Liver (tissue), 8 donors: ENCODE measurements at regions not wholly inside any gene's neighbourhood (a gene's known extent, or its start where the extent isn't known, plus 50 kb on each side); places are given as distances from the start of the nearest gene placed in this dataset.

ENCODE experiments used
- DNase-seq: peaks from one replicate; pipeline ENCODE4 v3.0.0-alpha.2; 2017; ENCODE audit warnings: low spot score
- H3K27ac ChIP-seq, 2 donors: one replicate each; pipeline ENCODE4 v1.7.0; 2013; ENCODE audit warnings: inconsistent platforms in 2 of 2, low read length in 2 of 2, control low read depth in 1 of 2, low read depth in 1 of 2, mild to moderate bottlenecking in 1 of 2
- H3K27me3 ChIP-seq, 4 donors: one replicate each; pipeline versions ENCODE4 v1.6.1 to v1.7.0; 2013; ENCODE audit warnings: low read length in 3 of 4, inconsistent platforms in 1 of 4, mild to moderate bottlenecking in 1 of 4, moderate library complexity in 1 of 4; ENCODE audit not compliant: control insufficient read depth in 4 of 4, insufficient read depth in 4 of 4
- H3K36me3 ChIP-seq, 4 donors: one replicate each; pipeline versions ENCODE4 v1.6.1 to v1.7.0; 2013; ENCODE audit warnings: low read length in 3 of 4, mild to moderate bottlenecking in 3 of 4, low read depth in 1 of 4, moderate library complexity in 1 of 4; ENCODE audit not compliant: control insufficient read depth in 4 of 4, insufficient read depth in 3 of 4
- H3K4me1 ChIP-seq, 4 donors: one replicate each; pipeline versions ENCODE4 v1.6.1 to v1.7.0; 2013; ENCODE audit warnings: low read length in 3 of 4, mild to moderate bottlenecking in 3 of 4, moderate library complexity in 1 of 4; ENCODE audit not compliant: control insufficient read depth in 4 of 4, insufficient read depth in 4 of 4
- H3K4me3 ChIP-seq, 3 donors: one replicate each; pipeline versions ENCODE4 v1.6.1 to v1.7.0; 2013; ENCODE audit warnings: low read length in 3 of 3, control low read depth in 1 of 3, low read depth in 1 of 3, mild to moderate bottlenecking in 1 of 3
- H3K9ac ChIP-seq, 2 donors: one replicate each; pipeline ENCODE4 v1.7.0; 2013; ENCODE audit warnings: low read length in 2 of 2, mild to moderate bottlenecking in 2 of 2, moderate library complexity in 2 of 2, control low read depth in 1 of 2, low read depth in 1 of 2
- H3K9me3 ChIP-seq, 4 donors: one replicate each; pipeline versions ENCODE4 v1.6.1 to v1.7.0; 2013; ENCODE audit warnings: low read length in 3 of 4; ENCODE audit not compliant: control insufficient read depth in 4 of 4
- FOXA1 ChIP-seq: IDR thresholded peaks from 2 replicates; pipeline ENCODE4 v1.6.1; 2016; ENCODE audit warnings: antibody characterized with exemption
- FOXA2 ChIP-seq: IDR thresholded peaks from 2 replicates; pipeline ENCODE4 v1.6.1; 2016; ENCODE audit warnings: antibody characterized with exemption
- GABPA ChIP-seq, 2 donors: IDR thresholded peaks in 1 of 2; conservative IDR thresholded peaks in 1 of 2; 2 replicates each; pipeline ENCODE4 v1.6.1; 2016; ENCODE audit warnings: antibody characterized with exemption in 2 of 2, mild to moderate bottlenecking in 1 of 2, moderate library complexity in 1 of 2
- HNF4G ChIP-seq: IDR thresholded peaks from 2 replicates; pipeline ENCODE4 v1.6.1; 2016; ENCODE audit warnings: antibody characterized with exemption
- JUND ChIP-seq, 2 donors: IDR thresholded peaks; 2 replicates each; pipeline ENCODE4 v1.6.1; 2016; ENCODE audit warnings: antibody characterized with exemption in 2 of 2
- NR2F2 ChIP-seq: IDR thresholded peaks from 2 replicates; pipeline ENCODE4 v1.6.1; 2016; ENCODE audit warnings: antibody characterized with exemption
- RAD21 ChIP-seq, 2 donors: IDR thresholded peaks; 2 replicates each; pipeline ENCODE4 v1.6.1; 2016; ENCODE audit warnings: antibody characterized with exemption in 2 of 2, mild to moderate bottlenecking in 2 of 2
- SP1 ChIP-seq: IDR thresholded peaks from 2 replicates; pipeline ENCODE4 v1.6.1; 2018; ENCODE audit warnings: antibody characterized with exemption, mild to moderate bottlenecking
- TAF1 ChIP-seq: conservative IDR thresholded peaks from 2 replicates; pipeline ENCODE4 v1.6.1; 2016; ENCODE audit warnings: antibody characterized with exemption, mild to moderate bottlenecking
- YY1 ChIP-seq: IDR thresholded peaks from 2 replicates; pipeline ENCODE4 v1.6.1; 2016; ENCODE audit warnings: antibody characterized with exemption, mild to moderate bottlenecking
- WGBS: extraction: QIAGEN DNeasy Blood & Tissue Kit; methylation state at CpG from one replicate; pipeline ENCODE4 v1.1.7; 2013; 5-methylcytosine and 5-hydroxymethylcytosine counted together
- TF ChIP-seq, protein P1 (sequence below): IDR thresholded peaks from 2 replicates; pipeline ENCODE4 v1.6.1; 2016; ENCODE audit warnings: antibody characterized with exemption, mild to moderate bottlenecking
- TF ChIP-seq, protein P2 (sequence below): IDR thresholded peaks from 2 replicates; pipeline ENCODE4 v1.6.1; 2016; ENCODE audit warnings: antibody characterized with exemption
- TF ChIP-seq, protein P3 (sequence below): fragments of 150-350 bp; IDR thresholded peaks from 2 replicates; pipeline ENCODE4 v1.5.1; 2017; ENCODE audit warnings: improper control_type of control experiment, low read depth, low read length; ENCODE audit not compliant: missing input control
- donor health status: healthy.
- donor health status: healthy.
- donor health status: healthy.
- donor health status: healthy.
- donor health status: healthy.

DNA sequence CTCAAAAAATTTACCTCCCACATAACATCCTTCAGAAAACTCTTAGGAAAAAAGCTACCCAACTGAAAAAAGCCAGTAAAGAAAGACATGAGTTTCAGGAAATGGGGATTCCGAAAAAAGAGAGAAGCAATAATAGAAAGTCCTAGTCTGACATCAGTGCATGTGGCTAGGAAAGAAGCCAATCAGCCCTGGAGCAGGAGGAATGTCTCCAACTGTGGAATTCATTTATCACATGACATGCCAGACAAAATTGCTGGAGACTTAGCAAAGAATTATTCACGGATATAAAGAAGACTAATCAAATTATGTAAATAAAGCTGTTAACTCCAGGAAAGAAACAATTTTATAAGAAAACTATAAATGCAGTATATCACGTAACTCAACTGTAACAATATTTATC lies 258.9 kb upstream of the RARB start:
- WGBS: 76% methylated on average over 3 of the region's 3 CpGs

DNA sequence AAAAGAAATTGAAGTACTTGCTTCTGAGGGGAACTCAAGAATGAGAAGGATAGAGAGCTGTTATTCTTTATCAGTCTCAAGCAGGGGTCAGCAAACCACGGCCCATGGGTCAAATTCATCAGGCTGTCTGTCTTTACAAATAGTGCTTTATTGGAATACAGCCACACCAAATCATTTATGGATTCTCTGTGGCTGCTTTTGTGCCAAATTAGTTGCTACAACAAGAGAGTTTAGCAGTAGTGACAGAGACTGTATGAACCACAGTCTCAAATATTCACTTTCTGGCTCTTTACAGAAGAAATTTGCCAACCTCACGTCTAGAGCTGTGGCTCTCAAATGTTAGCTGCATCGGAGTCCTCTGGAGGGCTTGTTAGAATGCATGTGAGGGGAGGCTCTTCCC lies 258.0 kb upstream of the RARB start:
- Histone ChIP-seq H3K36me3 (no peaks in the 10 kb centered on the region), H3K27me3 (no peaks in the 10 kb centered on the region), H3K9me3 (peaks cover 0 to 3% (median 0%) of the 10 kb centered on the region in 4 donors), H3K9ac (no peak overlapping the region), H3K4me3 (no peak overlapping the region), H3K4me1 (no peaks in the 10 kb centered on the region), H3K27ac (no peak overlapping the region)
- WGBS: 48% methylated on average over 3 of the region's 3 CpGs
- TF ChIP-seq NR2F2: peak; percentile 24
- no peak for TF ChIP-seq JUND (IDR thresholded peaks at IDR 0.05)
- no peak for DNase-seq

More for the DNA sequence above, 258.9 kb upstream of the RARB start:
- Histone ChIP-seq H3K9ac (no peak overlapping the region), H3K9me3 (peaks cover 0 to 3% (median 0%) of the 10 kb centered on the region in 4 donors), H3K27me3 (no peaks in the 10 kb centered on the region), H3K4me1 (no peaks in the 10 kb centered on the region), H3K4me3 (no peak overlapping the region), H3K27ac (no peak overlapping the region), H3K36me3 (no peaks in the 10 kb centered on the region)
- DNase-seq: no peak
- TF ChIP-seq RAD21 (IDR thresholded peaks at IDR 0.05): no peak
- TF ChIP-seq, protein P1, sequence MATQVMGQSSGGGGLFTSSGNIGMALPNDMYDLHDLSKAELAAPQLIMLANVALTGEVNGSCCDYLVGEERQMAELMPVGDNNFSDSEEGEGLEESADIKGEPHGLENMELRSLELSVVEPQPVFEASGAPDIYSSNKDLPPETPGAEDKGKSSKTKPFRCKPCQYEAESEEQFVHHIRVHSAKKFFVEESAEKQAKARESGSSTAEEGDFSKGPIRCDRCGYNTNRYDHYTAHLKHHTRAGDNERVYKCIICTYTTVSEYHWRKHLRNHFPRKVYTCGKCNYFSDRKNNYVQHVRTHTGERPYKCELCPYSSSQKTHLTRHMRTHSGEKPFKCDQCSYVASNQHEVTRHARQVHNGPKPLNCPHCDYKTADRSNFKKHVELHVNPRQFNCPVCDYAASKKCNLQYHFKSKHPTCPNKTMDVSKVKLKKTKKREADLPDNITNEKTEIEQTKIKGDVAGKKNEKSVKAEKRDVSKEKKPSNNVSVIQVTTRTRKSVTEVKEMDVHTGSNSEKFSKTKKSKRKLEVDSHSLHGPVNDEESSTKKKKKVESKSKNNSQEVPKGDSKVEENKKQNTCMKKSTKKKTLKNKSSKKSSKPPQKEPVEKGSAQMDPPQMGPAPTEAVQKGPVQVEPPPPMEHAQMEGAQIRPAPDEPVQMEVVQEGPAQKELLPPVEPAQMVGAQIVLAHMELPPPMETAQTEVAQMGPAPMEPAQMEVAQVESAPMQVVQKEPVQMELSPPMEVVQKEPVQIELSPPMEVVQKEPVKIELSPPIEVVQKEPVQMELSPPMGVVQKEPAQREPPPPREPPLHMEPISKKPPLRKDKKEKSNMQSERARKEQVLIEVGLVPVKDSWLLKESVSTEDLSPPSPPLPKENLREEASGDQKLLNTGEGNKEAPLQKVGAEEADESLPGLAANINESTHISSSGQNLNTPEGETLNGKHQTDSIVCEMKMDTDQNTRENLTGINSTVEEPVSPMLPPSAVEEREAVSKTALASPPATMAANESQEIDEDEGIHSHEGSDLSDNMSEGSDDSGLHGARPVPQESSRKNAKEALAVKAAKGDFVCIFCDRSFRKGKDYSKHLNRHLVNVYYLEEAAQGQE: no peak
- no peak for TF ChIP-seq JUND (IDR thresholded peaks at IDR 0.05)
- TF ChIP-seq FOXA1: no peak
- no peak for TF ChIP-seq FOXA2
- TF ChIP-seq, protein P2, sequence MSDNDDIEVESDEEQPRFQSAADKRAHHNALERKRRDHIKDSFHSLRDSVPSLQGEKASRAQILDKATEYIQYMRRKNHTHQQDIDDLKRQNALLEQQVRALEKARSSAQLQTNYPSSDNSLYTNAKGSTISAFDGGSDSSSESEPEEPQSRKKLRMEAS: no peak
- TF ChIP-seq YY1: no peak

DNA sequence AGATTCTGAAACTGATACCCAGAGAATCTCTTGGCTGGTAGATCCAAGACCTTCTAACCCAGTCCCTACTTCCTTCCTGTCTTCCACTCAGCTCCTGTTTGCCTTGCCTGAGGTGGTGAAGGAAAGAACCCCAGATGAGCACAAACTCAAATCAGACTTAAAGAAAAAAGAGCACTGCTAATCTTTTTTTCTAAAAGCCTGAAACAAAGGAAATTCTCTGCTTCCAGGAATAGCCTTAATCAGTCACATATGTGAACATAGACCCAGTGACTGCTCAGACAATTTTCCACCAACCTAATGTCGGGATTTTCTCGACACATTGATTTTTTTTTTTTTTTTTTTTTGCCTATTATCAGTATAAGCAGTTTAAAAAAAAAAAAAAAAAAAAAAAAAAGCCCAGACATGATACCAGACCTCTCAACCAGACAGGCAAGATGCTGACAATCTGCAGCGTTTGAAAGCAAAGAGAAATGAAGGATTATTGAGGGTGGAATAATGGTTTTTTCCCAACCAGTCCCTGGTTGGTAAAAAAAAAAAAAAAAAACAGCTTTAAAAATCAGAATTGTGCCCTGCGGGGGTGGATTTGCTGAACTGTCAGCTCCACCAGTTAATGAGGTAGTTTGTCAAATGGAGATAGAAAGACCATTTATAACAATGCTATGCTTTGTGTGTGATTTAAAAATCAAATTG lies 256.8 kb upstream of the RARB start:
- Histone ChIP-seq H3K27me3 (no peaks in the 10 kb centered on the region), H3K27ac (no peak overlapping the region), H3K9ac (no peak overlapping the region), H3K4me1 (no peaks in the 10 kb centered on the region), H3K36me3 (no peaks in the 10 kb centered on the region), H3K9me3 (peaks cover 0 to 3% (median 0%) of the 10 kb centered on the region in 4 donors), H3K4me3 (no peak overlapping the region)
- TF ChIP-seq FOXA2 (no peak), GABPA (IDR thresholded peaks at IDR 0.05 in 1 of 2, conservative IDR thresholded peaks at IDR 0.05 in 1 of 2) (no peak), TAF1 (no peak), NR2F2 (no peak), YY1 (no peak), HNF4G (no peak), SP1 (no peak)
- TF ChIP-seq, protein P3, sequence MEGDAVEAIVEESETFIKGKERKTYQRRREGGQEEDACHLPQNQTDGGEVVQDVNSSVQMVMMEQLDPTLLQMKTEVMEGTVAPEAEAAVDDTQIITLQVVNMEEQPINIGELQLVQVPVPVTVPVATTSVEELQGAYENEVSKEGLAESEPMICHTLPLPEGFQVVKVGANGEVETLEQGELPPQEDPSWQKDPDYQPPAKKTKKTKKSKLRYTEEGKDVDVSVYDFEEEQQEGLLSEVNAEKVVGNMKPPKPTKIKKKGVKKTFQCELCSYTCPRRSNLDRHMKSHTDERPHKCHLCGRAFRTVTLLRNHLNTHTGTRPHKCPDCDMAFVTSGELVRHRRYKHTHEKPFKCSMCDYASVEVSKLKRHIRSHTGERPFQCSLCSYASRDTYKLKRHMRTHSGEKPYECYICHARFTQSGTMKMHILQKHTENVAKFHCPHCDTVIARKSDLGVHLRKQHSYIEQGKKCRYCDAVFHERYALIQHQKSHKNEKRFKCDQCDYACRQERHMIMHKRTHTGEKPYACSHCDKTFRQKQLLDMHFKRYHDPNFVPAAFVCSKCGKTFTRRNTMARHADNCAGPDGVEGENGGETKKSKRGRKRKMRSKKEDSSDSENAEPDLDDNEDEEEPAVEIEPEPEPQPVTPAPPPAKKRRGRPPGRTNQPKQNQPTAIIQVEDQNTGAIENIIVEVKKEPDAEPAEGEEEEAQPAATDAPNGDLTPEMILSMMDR: no peak
- TF ChIP-seq, protein P2: no peak
- WGBS: 57% methylated on average over 4 of the region's 4 CpGs
- DNase-seq: no peak
